Osteoblast (primary cell): ENCODE measurements at regions not wholly inside any gene's neighbourhood (a gene's known extent, or its start where the extent isn't known, plus 50 kb on each side); places are given as distances from the start of the nearest gene placed in this dataset.

Experiments used
- DNase-seq: peaks from one replicate; pipeline ENCODE4 v3.0.0; 2011; ENCODE audit warnings: low spot score, mixed read lengths; ENCODE audit not compliant: insufficient read length; ENCODE audit errors: missing footprints
- H2AFZ ChIP-seq: 2 replicates; pipeline ENCODE4 v1.6.0; 2011; ENCODE audit warnings: mild to moderate bottlenecking, low read length
- H3K27ac ChIP-seq: 2 replicates; pipeline ENCODE4 v1.5.1; 2011; ENCODE audit warnings: mild to moderate bottlenecking, low read depth, low read length, moderate library complexity
- H3K27me3 ChIP-seq: 2 replicates; pipeline ENCODE4 v1.6.0; 2012; ENCODE audit warnings: mild to moderate bottlenecking, control low read depth, inconsistent platforms, low read length, moderate library complexity; ENCODE audit not compliant: insufficient read depth
- H3K36me3 ChIP-seq: 2 replicates; pipeline ENCODE4 v1.5.1; 2011; ENCODE audit warnings: mild to moderate bottlenecking, low read length, control low read depth, moderate library complexity; ENCODE audit not compliant: insufficient read depth
- H3K4me1 ChIP-seq: 2 replicates; pipeline ENCODE4 v1.5.1; 2011; ENCODE audit warnings: mild to moderate bottlenecking, low read length, control low read depth, moderate library complexity; ENCODE audit not compliant: insufficient read depth
- H3K4me2 ChIP-seq: 2 replicates; pipeline ENCODE4 v1.6.0; 2011; ENCODE audit warnings: mild to moderate bottlenecking, low read length; ENCODE audit not compliant: insufficient read depth
- H3K4me3 ChIP-seq: fragments of 200-600 bp; sonication (generic); 3 replicates; pipeline ENCODE4 v1.5.1; 2012; ENCODE audit warnings: mild to moderate bottlenecking, low read length, inconsistent platforms; ENCODE audit not compliant: insufficient read depth
- H3K79me2 ChIP-seq: 2 replicates; pipeline ENCODE4 v1.6.0; 2012; ENCODE audit warnings: mild to moderate bottlenecking, low read length, control low read depth, inconsistent platforms; ENCODE audit not compliant: insufficient read depth
- H3K9me3 ChIP-seq: 2 replicates; pipeline ENCODE4 v1.5.1; 2011; ENCODE audit warnings: low read depth, low read length, control low read depth
- H4K20me1 ChIP-seq: 2 replicates; pipeline ENCODE4 v1.6.0; 2012; ENCODE audit warnings: mild to moderate bottlenecking, low read length, control low read depth; ENCODE audit not compliant: insufficient read depth
- TF ChIP-seq, protein P1 (sequence below): IDR thresholded peaks from 2 replicates; pipeline ENCODE4 v1.5.1; 2011; ENCODE audit warnings: mild to moderate bottlenecking, low read depth, low read length, moderate library complexity; ENCODE audit errors: extremely low read depth

DNA sequence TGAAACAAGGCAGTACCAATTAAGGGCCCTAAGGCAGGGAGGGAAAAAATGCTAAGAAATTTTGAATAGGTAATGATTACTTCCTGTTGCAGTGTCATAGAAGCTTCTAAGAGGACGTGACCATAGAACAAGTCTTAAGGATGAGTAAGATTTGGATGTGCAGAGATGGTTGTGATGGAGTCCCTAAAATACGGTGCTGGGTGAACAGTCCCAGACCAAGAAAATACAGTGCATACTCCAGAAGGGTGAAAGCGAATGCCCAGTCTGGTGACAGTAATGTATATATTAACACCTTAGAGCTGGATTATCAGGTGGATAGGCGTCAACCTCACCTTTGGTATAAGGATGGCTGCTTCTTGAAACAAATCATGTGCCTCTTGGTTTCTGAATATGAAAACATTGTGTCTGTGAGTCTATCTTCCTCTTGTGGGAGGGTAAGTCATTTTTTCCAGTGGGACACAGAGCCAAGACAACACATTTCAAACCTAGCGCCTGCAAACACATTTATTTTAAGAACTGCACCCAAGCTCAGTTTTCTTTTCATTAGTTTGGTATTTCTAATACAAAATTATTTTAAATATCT lies 101.2 kb upstream of the TP63 start:
- Histone ChIP-seq H3K27me3 (no peaks in the 10 kb centered on the region), H3K79me2 (no peaks in the 10 kb centered on the region), H3K4me1 (peaks cover 5% of the 10 kb centered on the region), H3K4me2 (no peak overlapping the region), H3K36me3 (no peaks in the 10 kb centered on the region), H3K4me3 (no peak overlapping the region), H3K27ac (no peak overlapping the region), H4K20me1 (no peaks in the 10 kb centered on the region), H2AFZ (no peak overlapping the region), H3K9me3 (no peaks in the 10 kb centered on the region)
- no peak for DNase-seq
- TF ChIP-seq, protein P1, sequence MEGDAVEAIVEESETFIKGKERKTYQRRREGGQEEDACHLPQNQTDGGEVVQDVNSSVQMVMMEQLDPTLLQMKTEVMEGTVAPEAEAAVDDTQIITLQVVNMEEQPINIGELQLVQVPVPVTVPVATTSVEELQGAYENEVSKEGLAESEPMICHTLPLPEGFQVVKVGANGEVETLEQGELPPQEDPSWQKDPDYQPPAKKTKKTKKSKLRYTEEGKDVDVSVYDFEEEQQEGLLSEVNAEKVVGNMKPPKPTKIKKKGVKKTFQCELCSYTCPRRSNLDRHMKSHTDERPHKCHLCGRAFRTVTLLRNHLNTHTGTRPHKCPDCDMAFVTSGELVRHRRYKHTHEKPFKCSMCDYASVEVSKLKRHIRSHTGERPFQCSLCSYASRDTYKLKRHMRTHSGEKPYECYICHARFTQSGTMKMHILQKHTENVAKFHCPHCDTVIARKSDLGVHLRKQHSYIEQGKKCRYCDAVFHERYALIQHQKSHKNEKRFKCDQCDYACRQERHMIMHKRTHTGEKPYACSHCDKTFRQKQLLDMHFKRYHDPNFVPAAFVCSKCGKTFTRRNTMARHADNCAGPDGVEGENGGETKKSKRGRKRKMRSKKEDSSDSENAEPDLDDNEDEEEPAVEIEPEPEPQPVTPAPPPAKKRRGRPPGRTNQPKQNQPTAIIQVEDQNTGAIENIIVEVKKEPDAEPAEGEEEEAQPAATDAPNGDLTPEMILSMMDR = no peak

DNA sequence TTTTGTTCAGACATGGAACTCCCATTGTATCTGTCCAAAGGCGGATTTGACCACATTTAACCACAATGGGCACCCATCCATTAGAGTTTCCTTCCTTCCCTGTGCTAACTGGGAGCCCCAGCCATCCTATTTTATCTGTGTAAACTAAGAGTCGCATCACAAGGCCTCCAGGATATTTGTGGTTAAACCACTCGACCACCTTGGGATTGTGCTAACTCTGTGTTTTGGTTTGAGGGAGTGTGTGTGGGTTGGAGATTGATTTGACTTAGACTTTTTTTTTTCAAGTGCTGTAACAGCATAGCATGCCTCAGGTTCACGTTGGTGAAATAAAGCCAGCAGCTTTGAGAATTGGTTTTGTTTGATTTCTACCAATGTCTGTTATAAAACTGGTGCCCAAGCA lies 100.4 kb upstream of the TP63 start:
- H3K79me2 ChIP-seq = no peaks in the 10 kb centered on the region

DNA sequence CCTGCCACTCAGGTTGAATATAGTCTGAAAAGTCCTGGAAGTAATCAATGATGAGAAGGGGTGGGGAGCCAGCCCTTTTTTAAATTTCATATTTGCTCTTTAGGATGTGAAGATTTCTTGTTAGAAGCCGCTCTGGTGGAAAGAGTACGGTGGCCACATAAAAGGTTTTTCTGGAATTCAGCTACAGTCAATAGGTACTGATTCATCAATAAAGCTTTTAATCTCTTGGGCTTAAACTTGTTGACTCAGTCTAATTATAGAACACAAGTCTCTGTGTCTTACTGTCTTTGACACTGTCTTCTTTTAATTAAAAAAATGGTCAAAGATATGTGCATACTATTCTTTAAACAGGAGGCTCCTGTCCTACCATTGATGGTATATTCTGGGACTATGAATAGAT lies 99.9 kb upstream of the TP63 start:
- DNase-seq = no peak
- H3K4me2 ChIP-seq = no peak overlapping the region

More for the DNA sequence above, 100.4 kb upstream of the TP63 start:
- peaks cover 5% of the 10 kb centered on the region for H3K4me1 ChIP-seq
- no peaks in the 10 kb centered on the region for H3K27me3 ChIP-seq
- H3K4me2 ChIP-seq = no peak overlapping the region
- H3K9me3 ChIP-seq = no peaks in the 10 kb centered on the region
- no peak overlapping the region for H3K4me3 ChIP-seq
- no peaks in the 10 kb centered on the region for H4K20me1 ChIP-seq
- no peak overlapping the region for H2AFZ ChIP-seq
- TF ChIP-seq, protein P1 = no peak
- no peaks in the 10 kb centered on the region for H3K36me3 ChIP-seq
- no peak for DNase-seq
- H3K27ac ChIP-seq = no peak overlapping the region

DNA sequence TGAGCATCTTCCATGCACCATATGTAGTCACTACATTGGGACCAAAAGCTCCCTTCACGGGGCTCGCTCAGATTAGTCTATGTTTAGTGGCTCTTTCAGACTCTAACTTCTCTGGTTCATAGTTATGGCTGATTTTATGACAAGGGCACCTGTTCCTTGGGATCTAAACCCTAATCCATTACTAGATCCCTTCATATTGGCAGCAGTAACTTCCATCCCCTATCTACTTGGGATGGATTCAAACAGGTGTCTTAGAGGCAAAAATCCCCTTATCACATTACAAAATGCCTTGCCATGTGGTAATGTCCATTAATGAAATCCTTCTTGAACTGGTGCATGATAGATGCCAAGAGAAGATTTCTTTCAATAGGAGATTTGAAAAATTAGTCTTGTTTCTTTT lies 96.7 kb upstream of the TP63 start:
- no peak overlapping the region for H3K4me3 ChIP-seq
- H3K9me3 ChIP-seq = no peaks in the 10 kb centered on the region
- H3K36me3 ChIP-seq = no peaks in the 10 kb centered on the region
- H3K4me1 ChIP-seq = peaks cover 5% of the 10 kb centered on the region
- H2AFZ ChIP-seq = no peak overlapping the region
- no peaks in the 10 kb centered on the region for H3K79me2 ChIP-seq
- H4K20me1 ChIP-seq = no peaks in the 10 kb centered on the region
- no peaks in the 10 kb centered on the region for H3K27me3 ChIP-seq
- no peak for DNase-seq
- no peak overlapping the region for H3K27ac ChIP-seq
- no peak overlapping the region for H3K4me2 ChIP-seq
- TF ChIP-seq, protein P1 = no peak

More for the DNA sequence above, 99.9 kb upstream of the TP63 start:
- Histone ChIP-seq H3K4me3 (no peak overlapping the region), H3K79me2 (no peaks in the 10 kb centered on the region), H3K27me3 (no peaks in the 10 kb centered on the region), H3K9me3 (no peaks in the 10 kb centered on the region), H3K27ac (no peak overlapping the region), H3K36me3 (no peaks in the 10 kb centered on the region), H4K20me1 (no peaks in the 10 kb centered on the region), H2AFZ (no peak overlapping the region), H3K4me1 (peaks cover 5% of the 10 kb centered on the region)
- TF ChIP-seq, protein P1 = no peak
